Trophoblast cell (in vitro differentiated cells and primary cell): ENCODE measurements at regions not wholly inside any gene's neighbourhood (a gene's known extent, or its start where the extent isn't known, plus 50 kb on each side); places are given as distances from the start of the nearest gene placed in this dataset.

Source experiments
- DNase-seq, 2 donors: peaks; one replicate each; pipeline ENCODE4 v3.0.0-alpha.2; 2016
- H2AFZ ChIP-seq: 2 replicates; pipeline ENCODE4 v1.6.1; 2013; ENCODE audit warnings: low read length, moderate library complexity, mild to moderate bottlenecking; ENCODE audit not compliant: insufficient read depth, poor library complexity
- H2AK5ac ChIP-seq: 2 replicates; pipeline ENCODE4 v1.6.1; 2013; ENCODE audit warnings: mild to moderate bottlenecking, low read length
- H2BK120ac ChIP-seq: 2 replicates; pipeline ENCODE4 v1.6.1; 2013; ENCODE audit warnings: low read length, mild to moderate bottlenecking, moderate library complexity; ENCODE audit not compliant: insufficient read depth, poor library complexity
- H2BK12ac ChIP-seq: 2 replicates; pipeline ENCODE4 v1.6.1; 2013; ENCODE audit warnings: mild to moderate bottlenecking, low read length, moderate library complexity
- H2BK5ac ChIP-seq: 2 replicates; pipeline ENCODE4 v1.6.1; 2013; ENCODE audit warnings: low read length, low read depth, moderate library complexity, mild to moderate bottlenecking; ENCODE audit not compliant: poor library complexity
- H3K14ac ChIP-seq: 2 replicates; pipeline ENCODE4 v1.6.1; 2013; ENCODE audit warnings: mild to moderate bottlenecking, low read length
- H3K18ac ChIP-seq: 2 replicates; pipeline ENCODE4 v1.6.1; 2013; ENCODE audit warnings: mild to moderate bottlenecking, low read length
- H3K23ac ChIP-seq: 2 replicates; pipeline ENCODE4 v1.6.1; 2013; ENCODE audit warnings: low read length
- H3K27ac ChIP-seq: 2 replicates; pipeline ENCODE4 v1.5.1; 2013; ENCODE audit warnings: low read depth, mild to moderate bottlenecking, inconsistent platforms, low read length, moderate library complexity
- H3K27me3 ChIP-seq: 2 replicates; pipeline ENCODE4 v1.6.1; 2013; ENCODE audit warnings: inconsistent platforms, mild to moderate bottlenecking, low read length, moderate library complexity; ENCODE audit not compliant: insufficient read depth
- H3K36me3 ChIP-seq, 2 experiments: 1 replicate in 1 of 2; 2 replicates in 1 of 2; pipeline ENCODE4 v1.6.1; 2013; ENCODE audit warnings: low read length in 2 of 2, mild to moderate bottlenecking in 2 of 2, moderate library complexity in 1 of 2; ENCODE audit not compliant: insufficient read depth in 2 of 2, control insufficient read depth in 1 of 2
- H3K4ac ChIP-seq: 2 replicates; pipeline ENCODE4 v1.6.1; 2013; ENCODE audit warnings: low read depth, mild to moderate bottlenecking, low read length, moderate library complexity
- H3K4me1 ChIP-seq, 2 experiments: 1 replicate in 1 of 2; 2 replicates in 1 of 2; pipeline ENCODE4 v1.6.1; 2013; ENCODE audit warnings: low read length in 2 of 2, mild to moderate bottlenecking in 2 of 2, moderate library complexity in 1 of 2; ENCODE audit not compliant: insufficient read depth in 2 of 2, control insufficient read depth in 1 of 2
- H3K4me2 ChIP-seq: 2 replicates; pipeline ENCODE4 v1.6.1; 2013; ENCODE audit warnings: inconsistent platforms, mild to moderate bottlenecking, low read length, moderate library complexity
- H3K4me3 ChIP-seq: 2 replicates; pipeline ENCODE4 v1.5.1; 2013; ENCODE audit warnings: mild to moderate bottlenecking, low read depth, low read length, inconsistent platforms
- H3K79me1 ChIP-seq: one replicate; pipeline ENCODE4 v1.6.1; 2013; ENCODE audit warnings: low read length
- H3K79me2 ChIP-seq: 2 replicates; pipeline ENCODE4 v1.6.1; 2013; ENCODE audit warnings: low read length, mild to moderate bottlenecking; ENCODE audit not compliant: control insufficient read depth, insufficient read depth, poor library complexity
- H3K9ac ChIP-seq: 2 replicates; pipeline ENCODE4 v1.6.1; 2013; ENCODE audit warnings: mild to moderate bottlenecking, low read length
- H3K9me3 ChIP-seq: 2 replicates; pipeline ENCODE4 v1.6.1; 2013; ENCODE audit warnings: low read depth, mild to moderate bottlenecking, control low read depth, inconsistent platforms, low read length; ENCODE audit not compliant: insufficient read depth
- H4K12ac ChIP-seq: 2 replicates; pipeline ENCODE4 v1.6.1; 2013; ENCODE audit warnings: low read depth, mild to moderate bottlenecking, low read length, moderate library complexity
- H4K8ac ChIP-seq: 2 replicates; pipeline ENCODE4 v1.6.1; 2013; ENCODE audit warnings: low read depth, mild to moderate bottlenecking, low read length, moderate library complexity
- H4K91ac ChIP-seq: one replicate; pipeline ENCODE4 v1.6.1; 2013; ENCODE audit warnings: low read depth, mild to moderate bottlenecking, low read length, moderate library complexity
- WGBS: extraction: QIAGEN DNeasy Blood & Tissue Kit; methylation state at CpG from one replicate; pipeline ENCODE4 v1.1.7; 2013; ENCODE audit warnings: missing lambda C conversion rate; ENCODE audit not compliant: insufficient read length, insufficient coverage; ENCODE audit errors: extremely low coverage; 5-methylcytosine and 5-hydroxymethylcytosine counted together

- Histone ChIP-seq H3K36me3 (no peaks in the 10 kb centered on the region), H4K12ac (no peak overlapping the region), H3K14ac (no peak overlapping the region), H3K27ac (no peak overlapping the region), H3K4me3 (no peak overlapping the region), H3K23ac (no peak overlapping the region), H2AFZ (no peak overlapping the region), H3K18ac (no peak overlapping the region), H3K9ac (no peak overlapping the region), H2BK5ac (no peak overlapping the region), H3K9me3 (no peaks in the 10 kb centered on the region), H3K79me1 (no peaks in the 10 kb centered on the region), H3K79me2 (no peaks in the 10 kb centered on the region), H3K4ac (no peak overlapping the region), H2BK120ac (no peak overlapping the region), H3K4me2 (no peak overlapping the region), H3K27me3 (no peaks in the 10 kb centered on the region), H4K8ac (no peak overlapping the region), H3K4me1 (peaks cover 0 to 3% of the 10 kb centered on the region in 2 experiments), H4K91ac (no peak overlapping the region), H2BK12ac (no peak overlapping the region), H2AK5ac (no peak overlapping the region)
- DNase-seq: no peak
- no CpG with 5 or more reads among the region's 3 CpGs for WGBS
These were observed 68.4 kb upstream of the TMEM178A start for GRCh38 chr2:39597314-39597713.

DNA sequence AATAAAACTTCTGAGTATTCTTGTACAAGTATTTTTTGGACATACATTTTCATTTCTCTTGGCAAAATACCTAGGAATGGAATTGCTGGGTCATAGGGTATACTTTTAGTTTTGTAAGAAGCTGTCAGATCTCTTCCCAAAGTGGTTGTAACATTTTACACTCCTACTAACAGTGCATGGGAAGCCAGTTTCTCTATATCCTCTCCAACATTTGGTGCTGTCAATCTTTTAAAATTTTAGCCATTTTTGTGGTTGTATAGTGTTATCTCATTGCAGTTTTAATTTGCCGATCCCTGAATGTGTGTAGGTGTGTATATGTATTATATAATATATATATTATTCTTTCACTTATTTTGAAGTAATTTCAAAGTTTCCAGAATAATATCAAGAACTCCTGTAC, 63.1 kb upstream of the TMEM178A start:
- no CpG with 5 or more reads among the region's 1 CpG for WGBS
- Histone ChIP-seq H3K27ac (no peak overlapping the region), H4K8ac (no peak overlapping the region), H3K36me3 (no peaks in the 10 kb centered on the region), H4K12ac (no peak overlapping the region), H2BK120ac (no peak overlapping the region), H2AK5ac (no peak overlapping the region), H2AFZ (no peak overlapping the region), H3K4me2 (no peak overlapping the region), H3K9me3 (no peaks in the 10 kb centered on the region), H2BK5ac (no peak overlapping the region), H3K18ac (no peak overlapping the region), H3K79me2 (no peaks in the 10 kb centered on the region), H4K91ac (no peak overlapping the region), H3K14ac (no peak overlapping the region), H3K79me1 (no peaks in the 10 kb centered on the region), H3K4me1 (no peaks in the 10 kb centered on the region), H2BK12ac (no peak overlapping the region), H3K27me3 (no peaks in the 10 kb centered on the region), H3K4me3 (no peak overlapping the region), H3K4ac (no peak overlapping the region), H3K9ac (no peak overlapping the region), H3K23ac (no peak overlapping the region)
- DNase-seq: no peak

DNA sequence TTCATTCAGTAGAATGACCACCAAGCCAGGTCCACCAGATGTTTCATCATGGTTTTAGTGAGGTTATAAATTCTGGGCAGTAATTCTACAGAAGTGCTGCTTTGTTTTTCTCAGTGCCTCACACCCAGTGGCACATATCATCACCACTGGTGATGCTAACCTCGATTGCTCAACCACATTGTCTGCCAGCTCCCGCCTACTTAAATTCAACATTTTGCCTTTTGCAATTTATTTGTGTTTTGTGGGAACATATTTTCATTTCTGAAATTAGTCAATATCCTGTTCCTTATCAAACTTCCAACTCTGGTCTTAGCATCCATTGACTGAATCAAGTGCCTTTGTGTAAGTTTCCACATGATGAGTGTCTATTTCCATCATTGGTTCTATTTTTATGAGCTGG, 62.3 kb upstream of the TMEM178A start:
- Histone ChIP-seq H3K27ac (no peak overlapping the region), H2AFZ (no peak overlapping the region), H3K18ac (no peak overlapping the region), H4K12ac (no peak overlapping the region), H2BK5ac (no peak overlapping the region), H3K79me2 (no peaks in the 10 kb centered on the region), H2AK5ac (no peak overlapping the region), H3K36me3 (no peaks in the 10 kb centered on the region), H3K4ac (no peak overlapping the region), H4K91ac (no peak overlapping the region), H2BK120ac (no peak overlapping the region), H3K14ac (no peak overlapping the region), H3K27me3 (no peaks in the 10 kb centered on the region), H4K8ac (no peak overlapping the region), H3K4me2 (no peak overlapping the region), H3K9me3 (no peaks in the 10 kb centered on the region), H3K4me1 (no peaks in the 10 kb centered on the region), H3K23ac (no peak overlapping the region), H2BK12ac (no peak overlapping the region), H3K9ac (no peak overlapping the region), H3K4me3 (no peak overlapping the region), H3K79me1 (no peaks in the 10 kb centered on the region)
- WGBS: no CpG with 5 or more reads among the region's 2 CpGs
- DNase-seq: no peak

- H3K27ac ChIP-seq: no peak overlapping the region
- no peaks in the 10 kb centered on the region for H3K9me3 ChIP-seq
- H3K4ac ChIP-seq: no peak overlapping the region
- no peak overlapping the region for H2BK120ac ChIP-seq
- H2AK5ac ChIP-seq: no peak overlapping the region
- no peak overlapping the region for H3K23ac ChIP-seq
- no peak overlapping the region for H3K4me3 ChIP-seq
- no peak overlapping the region for H3K4me2 ChIP-seq
- no peak overlapping the region for H4K8ac ChIP-seq
- DNase-seq: no peak
- H3K9ac ChIP-seq: peak overlapping the region; percentile 74
- no peaks in the 10 kb centered on the region for H3K79me1 ChIP-seq
- H4K91ac ChIP-seq: no peak overlapping the region
- H3K18ac ChIP-seq: no peak overlapping the region
- H3K79me2 ChIP-seq: no peaks in the 10 kb centered on the region
- H2AFZ ChIP-seq: no peak overlapping the region
- no peak overlapping the region for H4K12ac ChIP-seq
- no peak overlapping the region for H2BK5ac ChIP-seq
- no peaks in the 10 kb centered on the region for H3K27me3 ChIP-seq
- no peaks in the 10 kb centered on the region for H3K36me3 ChIP-seq
- no peaks in the 10 kb centered on the region for H3K4me1 ChIP-seq
- WGBS: no CpG with 5 or more reads among the region's 4 CpGs
- H2BK12ac ChIP-seq: no peak overlapping the region
- no peak overlapping the region for H3K14ac ChIP-seq
These were observed 60.9 kb upstream of the TMEM178A start for GRCh38 chr2:39604866-39605265.
